GM23338 (cell line): ENCODE measurements at regions not wholly inside any gene's neighbourhood (a gene's known extent, or its start where the extent isn't known, plus 50 kb on each side); places are given as distances from the start of the nearest gene placed in this dataset.

ENCODE experiments used
- ATAC-seq: fragments of 200-7000 bp; cut with Tn5 transposase; 3 replicates; pipeline ENCODE4 v1.9.1; 2020
- DNase-seq: peaks from one replicate; pipeline ENCODE4 v3.0.0-alpha.2; 2015; ENCODE audit warnings: low spot score
- H2AFZ ChIP-seq: fragments of 200-600 bp; sonication (generic); 2 replicates; pipeline ENCODE4 v1.8.0; 2016; ENCODE audit warnings: antibody characterized with exemption, mild to moderate bottlenecking, moderate library complexity
- H3F3A ChIP-seq: fragments of 200-600 bp; sonication (generic); replicated peaks from 2 replicates; pipeline ENCODE4 v1.8.0; 2017; ENCODE audit warnings: antibody characterized with exemption, mixed run types, low read depth
- H3K27ac ChIP-seq: fragments of 200-600 bp; sonication (generic); 2 replicates; pipeline ENCODE4 v1.6.1; 2016; ENCODE audit warnings: low read depth
- H3K27me3 ChIP-seq: fragments of 200-600 bp; sonication (generic); 2 replicates; pipeline ENCODE4 v1.8.0; 2016; ENCODE audit warnings: mild to moderate bottlenecking, mixed run types, moderate library complexity; ENCODE audit not compliant: insufficient read depth
- H3K36me3 ChIP-seq: fragments of 200-600 bp; sonication (generic); 2 replicates; pipeline ENCODE4 v1.8.0; 2016; ENCODE audit warnings: mild to moderate bottlenecking; ENCODE audit not compliant: insufficient read depth
- H3K4me1 ChIP-seq: fragments of 200-600 bp; sonication (generic); 2 replicates; pipeline ENCODE4 v1.8.0; 2016; ENCODE audit warnings: mild to moderate bottlenecking, moderate library complexity; ENCODE audit not compliant: insufficient read depth
- H3K4me2 ChIP-seq: fragments of 200-600 bp; sonication (generic); 2 replicates; pipeline ENCODE4 v1.7.1; 2017; ENCODE audit warnings: mixed run types
- H3K4me3 ChIP-seq: fragments of 200-600 bp; sonication (generic); 2 replicates; pipeline ENCODE4 v1.6.1; 2016; ENCODE audit warnings: mixed run types
- H3K79me2 ChIP-seq: fragments of 200-600 bp; sonication (generic); replicated peaks from 2 replicates; pipeline ENCODE4 v1.8.0; 2017; ENCODE audit warnings: mild to moderate bottlenecking; ENCODE audit not compliant: insufficient read depth
- H3K9me2 ChIP-seq: fragments of 200-600 bp; sonication (generic); 2 replicates; pipeline ENCODE4 v1.8.0; 2017; ENCODE audit not compliant: insufficient read depth
- H4K20me1 ChIP-seq: fragments of 200-600 bp; sonication (generic); replicated peaks from 2 replicates; pipeline ENCODE4 v1.8.0; 2017; ENCODE audit warnings: mild to moderate bottlenecking; ENCODE audit not compliant: insufficient read depth
- H3K27ac Mint-ChIP-seq: 2 replicates; pipeline ENCODE4 v1.8.0; 2020; ENCODE audit warnings: inconsistent platforms, mild to moderate bottlenecking, moderate library complexity, mixed read lengths
- H3K27me3 Mint-ChIP-seq: 3 replicates; pipeline ENCODE4 v1.8.0; 2022; ENCODE audit warnings: low read depth, mild to moderate bottlenecking, moderate library complexity, mixed read lengths, inconsistent platforms; ENCODE audit not compliant: insufficient read depth, poor library complexity
- H3K36me3 Mint-ChIP-seq: 3 replicates; pipeline ENCODE4 v1.8.0; 2021; ENCODE audit warnings: low read depth, mild to moderate bottlenecking, inconsistent platforms, moderate library complexity, mixed read lengths
- H3K4me1 Mint-ChIP-seq: 3 replicates; pipeline ENCODE4 v1.8.0; 2020; ENCODE audit warnings: mild to moderate bottlenecking, inconsistent platforms, mixed read lengths
- H3K4me3 Mint-ChIP-seq: 3 replicates; pipeline ENCODE4 v1.8.0; 2021; ENCODE audit warnings: moderate library complexity, mild to moderate bottlenecking, inconsistent platforms, mixed read lengths
- H3K9me3 Mint-ChIP-seq: 3 replicates; pipeline ENCODE4 v1.8.0; 2020; ENCODE audit warnings: moderate library complexity, mild to moderate bottlenecking, inconsistent platforms, mixed read lengths
- CREB1 ChIP-seq: fragments of 250-450 bp; sonication (Bioruptor Pico); IDR thresholded peaks from 2 replicates; pipeline ENCODE4 v1.5.0; 2020; ENCODE audit warnings: low read depth, mild to moderate bottlenecking, moderate library complexity
- CTCF ChIP-seq, 2 experiments: fragments of 200-600 bp in 1 of 2; sonication (generic) in 1 of 2; conservative IDR thresholded peaks; 2 replicates each; pipeline versions ENCODE4 v1.5.1 to v1.6.1; 2016 to 2017; ENCODE audit warnings: antibody characterized with exemption in 2 of 2, low read depth in 2 of 2, mild to moderate bottlenecking in 2 of 2, moderate library complexity in 1 of 2
- ETS1 ChIP-seq: IDR thresholded peaks from 2 replicates; pipeline ENCODE4 v1.6.1; 2016; ENCODE audit warnings: antibody characterized with exemption
- EZH2 ChIP-seq: fragments of 200-600 bp; sonication (generic); IDR thresholded peaks from one replicate; pipeline ENCODE4 v1.8.0; 2017; ENCODE audit warnings: antibody characterized with exemption, mild to moderate bottlenecking, low read depth; ENCODE audit not compliant: unreplicated experiment
- EZH2phosphoT487 ChIP-seq: fragments of 200-600 bp; sonication (generic); IDR thresholded peaks from one replicate; pipeline ENCODE4 v1.8.1; 2018; ENCODE audit warnings: antibody characterized with exemption; ENCODE audit not compliant: unreplicated experiment
- JUNB ChIP-seq: IDR thresholded peaks from one replicate; pipeline ENCODE4 v1.6.1; 2016; ENCODE audit warnings: antibody characterized with exemption; ENCODE audit not compliant: unreplicated experiment
- NANOG ChIP-seq: IDR thresholded peaks from 2 replicates; pipeline ENCODE4 v1.6.1; 2016; ENCODE audit warnings: antibody characterized with exemption, borderline replicate concordance
- POLR2AphosphoS5 ChIP-seq: IDR thresholded peaks from 2 replicates; pipeline ENCODE4 v1.6.1; 2016; ENCODE audit warnings: antibody characterized with exemption, low read depth
- REST ChIP-seq: IDR thresholded peaks from one replicate; pipeline ENCODE4 v1.6.1; 2018; ENCODE audit warnings: antibody characterized with exemption; ENCODE audit not compliant: unreplicated experiment
- STAT1 ChIP-seq: IDR thresholded peaks from one replicate; pipeline ENCODE4 v1.6.1; 2016; ENCODE audit warnings: antibody characterized with exemption; ENCODE audit not compliant: unreplicated experiment
- ZNF114 ChIP-seq: fragments of 250-450 bp; sonication (Bioruptor Pico); IDR thresholded peaks from 2 replicates; pipeline ENCODE4 v1.5.0; 2020; ENCODE audit warnings: mild to moderate bottlenecking, moderate library complexity
- ZNF331 ChIP-seq: fragments of 250-450 bp; sonication (Bioruptor Pico); IDR thresholded peaks from 2 replicates; pipeline ENCODE4 v1.5.0; 2020; ENCODE audit warnings: low read depth, mild to moderate bottlenecking, moderate library complexity
- ZNF462 ChIP-seq: fragments of 250-450 bp; sonication (Bioruptor Pico); IDR thresholded peaks from 2 replicates; pipeline ENCODE4 v1.5.0; 2020; ENCODE audit warnings: mild to moderate bottlenecking, moderate library complexity

- Mint-ChIP-seq H3K27ac (no peak overlapping the region), H3K4me1 (no peaks in the 10 kb centered on the region), H3K4me3 (no peak overlapping the region), H3K27me3 (no peaks in the 10 kb centered on the region), H3K9me3 (peaks cover 4% of the 10 kb centered on the region), H3K36me3 (no peaks in the 10 kb centered on the region)
- H3K27me3 ChIP-seq, result no peaks in the 10 kb centered on the region
- H3F3A ChIP-seq, result no peaks in the 10 kb centered on the region
- H3K9me2 ChIP-seq, result peaks cover 3% of the 10 kb centered on the region; the same call in 1 of the 2 replicates
- H3K36me3 ChIP-seq, result no peaks in the 10 kb centered on the region
- H3K79me2 ChIP-seq, result no peaks in the 10 kb centered on the region
- TF ChIP-seq JUNB (no peak), EZH2 (no peak), REST (no peak), NANOG (no peak), ZNF114 (CRISPR knock-in tag) (no peak), STAT1 (no peak), POLR2AphosphoS5 (no peak), CREB1 (CRISPR knock-in tag) (no peak), ETS1 (no peak), EZH2phosphoT487 (no peak), ZNF462 (no peak), ZNF331 (CRISPR knock-in tag) (no peak), CTCF (conservative IDR thresholded peaks at IDR 0.05; ENCODE audit: low read depth in 2 of 2) (no peak)
- no peak overlapping the region for H3K4me3 ChIP-seq
- ATAC-seq, result no peak
- no peak overlapping the region for H3K27ac ChIP-seq
- no peaks in the 10 kb centered on the region for H4K20me1 ChIP-seq
- DNase-seq, result no peak
- no peak overlapping the region for H3K4me2 ChIP-seq
- no peak overlapping the region for H2AFZ ChIP-seq
- no peaks in the 10 kb centered on the region for H3K4me1 ChIP-seq
These were observed 117.9 kb downstream of the COX18 start for GRCh38 chr4:72951628-72952027.
